ENCODE measurements at regions not wholly inside any gene's neighbourhood (a gene's known extent, or its start where the extent isn't known, plus 50 kb on each side); places are given as distances from the start of the nearest gene placed in this dataset.

DNA sequence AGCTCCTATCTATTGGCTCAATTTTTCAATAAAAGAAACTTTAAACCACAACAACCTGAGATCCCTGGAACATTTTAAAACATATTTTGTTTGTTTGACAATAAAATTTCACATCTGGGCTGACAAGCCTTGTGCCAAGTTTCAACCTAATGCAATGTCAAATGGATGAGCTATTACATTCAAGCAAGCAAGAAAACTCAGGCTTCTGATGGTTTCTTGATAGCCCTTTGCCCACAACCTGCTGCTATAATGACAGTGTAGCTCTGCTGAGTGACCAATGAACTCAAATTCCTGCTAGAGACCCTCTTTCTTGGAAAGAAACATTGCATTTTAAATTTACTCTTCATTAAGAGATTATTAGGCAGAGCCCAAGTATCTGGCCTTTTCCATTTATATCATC, 472.9 kb downstream of the ARHGEF28 start:
- no peaks in the 10 kb centered on the region for H3K79me2 ChIP-seq
- no peaks in the 10 kb centered on the region for H3K36me3 ChIP-seq (ENCODE audit: control insufficient read depth, insufficient read depth, low read length)
- TF ChIP-seq, protein P1, sequence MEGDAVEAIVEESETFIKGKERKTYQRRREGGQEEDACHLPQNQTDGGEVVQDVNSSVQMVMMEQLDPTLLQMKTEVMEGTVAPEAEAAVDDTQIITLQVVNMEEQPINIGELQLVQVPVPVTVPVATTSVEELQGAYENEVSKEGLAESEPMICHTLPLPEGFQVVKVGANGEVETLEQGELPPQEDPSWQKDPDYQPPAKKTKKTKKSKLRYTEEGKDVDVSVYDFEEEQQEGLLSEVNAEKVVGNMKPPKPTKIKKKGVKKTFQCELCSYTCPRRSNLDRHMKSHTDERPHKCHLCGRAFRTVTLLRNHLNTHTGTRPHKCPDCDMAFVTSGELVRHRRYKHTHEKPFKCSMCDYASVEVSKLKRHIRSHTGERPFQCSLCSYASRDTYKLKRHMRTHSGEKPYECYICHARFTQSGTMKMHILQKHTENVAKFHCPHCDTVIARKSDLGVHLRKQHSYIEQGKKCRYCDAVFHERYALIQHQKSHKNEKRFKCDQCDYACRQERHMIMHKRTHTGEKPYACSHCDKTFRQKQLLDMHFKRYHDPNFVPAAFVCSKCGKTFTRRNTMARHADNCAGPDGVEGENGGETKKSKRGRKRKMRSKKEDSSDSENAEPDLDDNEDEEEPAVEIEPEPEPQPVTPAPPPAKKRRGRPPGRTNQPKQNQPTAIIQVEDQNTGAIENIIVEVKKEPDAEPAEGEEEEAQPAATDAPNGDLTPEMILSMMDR (IDR thresholded peaks at IDR 0.05) = no peak
- no peaks in the 10 kb centered on the region for H3K9me3 ChIP-seq (ENCODE audit: control insufficient read depth, low read length)
- no peak overlapping the region for H3K4me3 ChIP-seq (ENCODE audit: low read depth, low read length)
- H3K9ac ChIP-seq = no peak overlapping the region
- H3K27ac ChIP-seq = no peak overlapping the region
- H3K4me2 ChIP-seq (ENCODE audit: low read length) = no peak overlapping the region
- H3K4me1 ChIP-seq = no peaks in the 10 kb centered on the region
- H3K27me3 ChIP-seq (ENCODE audit: control insufficient read depth, insufficient read depth, low read length) = no peaks in the 10 kb centered on the region
- H2AFZ ChIP-seq = no peak overlapping the region

GRCh38 chr5:74098456-74098855, 472.5 kb downstream of the ARHGEF28 start:
- TF ChIP-seq, protein P1 (IDR thresholded peaks at IDR 0.05) = no peak
- no peaks in the 10 kb centered on the region for H3K79me2 ChIP-seq
- no peaks in the 10 kb centered on the region for H3K4me1 ChIP-seq
- H3K36me3 ChIP-seq (ENCODE audit: control insufficient read depth, insufficient read depth, low read length) = no peaks in the 10 kb centered on the region
- H3K9me3 ChIP-seq (ENCODE audit: control insufficient read depth, low read length) = no peaks in the 10 kb centered on the region
- no peak overlapping the region for H3K9ac ChIP-seq
- no peak overlapping the region for H2AFZ ChIP-seq
- H3K4me3 ChIP-seq (ENCODE audit: low read depth, low read length) = no peak overlapping the region
- H3K4me2 ChIP-seq (ENCODE audit: low read length) = no peak overlapping the region
- no peak overlapping the region for H3K27ac ChIP-seq
- H3K27me3 ChIP-seq (ENCODE audit: control insufficient read depth, insufficient read depth, low read length) = no peaks in the 10 kb centered on the region

GRCh38 chr5:74096325-74096724, 470.3 kb downstream of the ARHGEF28 start:
- Histone ChIP-seq H3K4me3 (ENCODE audit: low read depth, low read length) (no peak overlapping the region), H3K4me2 (ENCODE audit: low read length) (no peak overlapping the region), H3K4me1 (no peaks in the 10 kb centered on the region), H3K27me3 (ENCODE audit: control insufficient read depth, insufficient read depth, low read length) (no peaks in the 10 kb centered on the region), H3K9ac (no peak overlapping the region), H2AFZ (no peak overlapping the region), H3K79me2 (no peaks in the 10 kb centered on the region), H3K27ac (no peak overlapping the region), H3K9me3 (ENCODE audit: control insufficient read depth, low read length) (no peaks in the 10 kb centered on the region), H3K36me3 (ENCODE audit: control insufficient read depth, insufficient read depth, low read length) (no peaks in the 10 kb centered on the region)
- TF ChIP-seq, protein P1 (IDR thresholded peaks at IDR 0.05) = no peak

- Histone ChIP-seq H2AFZ (no peak overlapping the region), H3K9me3 (ENCODE audit: control insufficient read depth, low read length) (no peaks in the 10 kb centered on the region), H3K4me1 (no peaks in the 10 kb centered on the region), H3K9ac (no peak overlapping the region), H3K79me2 (no peaks in the 10 kb centered on the region), H3K4me3 (ENCODE audit: low read depth, low read length) (no peak overlapping the region), H3K27me3 (ENCODE audit: control insufficient read depth, insufficient read depth, low read length) (no peaks in the 10 kb centered on the region), H3K4me2 (ENCODE audit: low read length) (no peak overlapping the region), H3K36me3 (ENCODE audit: control insufficient read depth, insufficient read depth, low read length) (no peaks in the 10 kb centered on the region), H3K27ac (no peak overlapping the region)
- TF ChIP-seq, protein P1 (IDR thresholded peaks at IDR 0.05) = no peak
These were observed 469.9 kb downstream of the ARHGEF28 start for GRCh38 chr5:74095871-74096270.

GRCh38 chr5:74094782-74095108, 468.7 kb downstream of the ARHGEF28 start:
- no peak overlapping the region for H3K4me3 ChIP-seq (ENCODE audit: low read depth, low read length)
- no peak overlapping the region for H3K27ac ChIP-seq
- H3K4me2 ChIP-seq (ENCODE audit: low read length) = no peak overlapping the region
- no peaks in the 10 kb centered on the region for H3K27me3 ChIP-seq (ENCODE audit: control insufficient read depth, insufficient read depth, low read length)
- TF ChIP-seq, protein P1 (IDR thresholded peaks at IDR 0.05) = no peak
- no peak overlapping the region for H3K9ac ChIP-seq
- H3K4me1 ChIP-seq = no peaks in the 10 kb centered on the region
- no peaks in the 10 kb centered on the region for H3K79me2 ChIP-seq
- H3K9me3 ChIP-seq (ENCODE audit: control insufficient read depth, low read length) = no peaks in the 10 kb centered on the region
- H3K36me3 ChIP-seq (ENCODE audit: control insufficient read depth, insufficient read depth, low read length) = no peaks in the 10 kb centered on the region
- H2AFZ ChIP-seq = no peak overlapping the region

Measured in parathyroid adenoma (tissue), 2 donors.